ENCODE measurements at regions not wholly inside any gene's neighbourhood (a gene's known extent, or its start where the extent isn't known, plus 50 kb on each side); places are given as distances from the start of the nearest gene placed in this dataset.

GRCh38 chr2:16119741-16120140 lies 179.4 kb downstream of the MYCN start:
- POLR2A ChIA-PET: no interaction called here
- no peaks in the 10 kb centered on the region for H3K9me3 Mint-ChIP-seq
- DNase-seq: no peak
- no peak for TF ChIP-seq CTCF (IDR thresholded peaks at IDR 0.05)
- H3K27ac Mint-ChIP-seq: no peak overlapping the region
- H3K36me3 Mint-ChIP-seq (ENCODE audit: low read depth): no peaks in the 10 kb centered on the region
- H3K27me3 Mint-ChIP-seq: no peaks in the 10 kb centered on the region
- CTCF ChIA-PET: no interaction called here
- ATAC-seq (ENCODE audit: low read depth): no peak
- H3K4me1 Mint-ChIP-seq: no peaks in the 10 kb centered on the region
- no peak overlapping the region for H3K4me3 Mint-ChIP-seq
- intact Hi-C loops (cut with micrococcal nuclease): no loop called here

DNA sequence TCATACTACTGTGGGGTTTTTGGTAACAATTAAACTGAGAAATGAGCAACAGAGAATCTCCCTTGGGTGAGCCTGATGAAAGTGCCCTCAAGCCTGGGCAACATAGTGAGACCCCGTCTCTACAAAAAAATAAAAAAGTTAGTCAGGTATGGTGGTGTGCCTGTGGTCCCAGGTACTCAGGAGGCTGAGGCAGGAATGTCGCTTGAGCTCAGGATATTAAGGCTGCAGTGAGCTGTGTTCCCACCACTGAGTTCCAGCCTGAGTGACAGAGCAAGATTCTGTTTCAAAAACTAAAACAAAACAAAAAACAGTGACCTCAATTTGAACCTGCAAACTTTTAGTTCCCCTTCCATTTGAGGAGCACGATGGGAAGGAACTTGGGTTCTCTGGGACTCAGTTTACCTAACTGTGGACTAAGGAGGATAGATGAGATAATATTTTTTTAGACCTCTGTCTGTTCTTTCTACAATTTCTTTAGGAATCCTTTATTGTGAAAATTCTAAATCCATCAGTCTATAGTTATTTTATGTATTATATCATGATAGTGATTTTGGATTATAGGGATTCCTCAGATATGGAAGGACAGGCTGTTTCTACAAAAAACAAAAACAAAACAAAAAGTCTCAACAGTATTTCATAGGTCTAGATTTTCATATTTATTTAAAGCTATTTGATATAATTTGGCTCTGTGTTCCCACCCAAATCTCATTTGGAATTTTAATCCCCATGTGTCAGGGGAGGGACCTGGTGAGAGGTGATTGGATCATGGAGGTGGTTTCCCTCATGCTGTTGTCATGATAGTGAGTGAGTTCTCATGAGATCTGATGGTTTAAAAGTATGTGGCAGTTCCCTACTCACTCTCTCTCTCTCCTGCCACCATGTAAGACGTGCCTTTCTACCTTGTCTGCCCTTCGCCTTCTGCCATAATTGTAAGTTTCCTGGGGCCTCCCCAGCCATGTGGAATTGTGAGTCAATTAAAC lies 178.6 kb downstream of the MYCN start:
- Mint-ChIP-seq H3K27ac (no peak overlapping the region), H3K27me3 (no peaks in the 10 kb centered on the region), H3K4me3 (no peak overlapping the region), H3K4me1 (no peaks in the 10 kb centered on the region), H3K9me3 (no peaks in the 10 kb centered on the region), H3K36me3 (ENCODE audit: low read depth) (no peaks in the 10 kb centered on the region)
- ChIA-PET POLR2A (no interaction called here), CTCF (no interaction called here)
- no peak for TF ChIP-seq CTCF (IDR thresholded peaks at IDR 0.05)
- intact Hi-C loops (cut with micrococcal nuclease): no loop called here
- ATAC-seq (ENCODE audit: low read depth) (no peak), DNase-seq (no peak)

- Mint-ChIP-seq H3K27me3 (no peaks in the 10 kb centered on the region), H3K9me3 (no peaks in the 10 kb centered on the region), H3K4me1 (no peaks in the 10 kb centered on the region), H3K27ac (no peak overlapping the region), H3K36me3 (ENCODE audit: low read depth) (no peaks in the 10 kb centered on the region), H3K4me3 (no peak overlapping the region)
- TF ChIP-seq CTCF (IDR thresholded peaks at IDR 0.05): no peak
- DNase-seq (no peak), ATAC-seq (ENCODE audit: low read depth) (no peak)
- ChIA-PET CTCF (no interaction called here), POLR2A (no interaction called here)
- intact Hi-C loops (cut with micrococcal nuclease): no loop called here
These were observed 177.7 kb downstream of the MYCN start for GRCh38 chr2:16117791-16118610.

GRCh38 chr2:16117021-16117700 lies 176.8 kb downstream of the MYCN start:
- Mint-ChIP-seq H3K36me3 (ENCODE audit: low read depth) (no peaks in the 10 kb centered on the region), H3K27me3 (no peaks in the 10 kb centered on the region), H3K9me3 (no peaks in the 10 kb centered on the region), H3K27ac (no peak overlapping the region), H3K4me1 (no peaks in the 10 kb centered on the region), H3K4me3 (no peak overlapping the region)
- ATAC-seq (ENCODE audit: low read depth): no peak
- TF ChIP-seq CTCF (IDR thresholded peaks at IDR 0.05): no peak
- CTCF ChIA-PET: no interaction called here
- intact Hi-C loops (cut with micrococcal nuclease): no loop called here
- DNase-seq: no peak
- POLR2A ChIA-PET: no interaction called here

Data from activated B cell treated with CpG ODN at 0.5 μM for 24 hours (primary cell).